ENCODE measurements at regions not wholly inside any gene's neighbourhood (a gene's known extent, or its start where the extent isn't known, plus 50 kb on each side); places are given as distances from the start of the nearest gene placed in this dataset.

DNA sequence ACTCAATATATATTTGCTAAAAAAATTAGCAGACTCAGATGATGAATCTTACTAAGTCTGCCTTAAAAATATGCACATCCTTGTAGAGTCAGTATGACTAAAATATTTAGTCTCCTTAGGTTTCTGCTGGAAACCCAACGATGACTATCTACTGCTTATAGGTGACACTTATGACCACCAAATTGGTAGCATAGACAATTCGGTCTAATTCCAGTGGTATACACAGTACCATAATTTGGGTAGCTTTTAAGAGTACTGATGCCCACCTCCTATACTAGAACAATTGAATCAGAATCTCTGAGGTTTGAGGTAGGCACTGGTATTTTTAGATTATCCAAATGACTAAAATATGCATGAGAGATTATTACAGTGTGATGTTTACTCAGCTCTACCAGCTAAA lies 740.8 kb upstream of the ZEB2 start:
- Histone ChIP-seq H3K4me1 (ENCODE audit: insufficient read depth, low read length) (no peaks in the 10 kb centered on the region), H3K27me3 (ENCODE audit: insufficient read depth, low read length) (no peaks in the 10 kb centered on the region), H3K79me1 (ENCODE audit: insufficient read depth, low read depth, low read length, poor library complexity, severe bottlenecking) (no peaks in the 10 kb centered on the region), H2BK12ac (ENCODE audit: insufficient read length, low read depth, low read length) (no peak overlapping the region), H3K18ac (ENCODE audit: insufficient read length, low read depth, low read length) (no peak overlapping the region), H3K23ac (ENCODE audit: insufficient read length, low read depth, low read length) (no peak overlapping the region), H4K5ac (ENCODE audit: insufficient read length, low read depth, low read length) (no peak overlapping the region), H2AK5ac (ENCODE audit: insufficient read length, low read length) (no peak overlapping the region), H3K9me3 (ENCODE audit: control insufficient read depth, low read depth, low read length) (no peaks in the 10 kb centered on the region), H3K4ac (ENCODE audit: low read depth, low read length) (no peak overlapping the region), H4K91ac (ENCODE audit: insufficient read length, low read depth, low read length) (no peak overlapping the region), H2BK5ac (ENCODE audit: insufficient read length, low read length) (no peak overlapping the region), H3K27ac (ENCODE audit: insufficient read length, low read depth, low read length) (no peak overlapping the region), H3K56ac (ENCODE audit: insufficient read length, low read depth, low read length) (no peak overlapping the region), H2BK20ac (ENCODE audit: low read depth, low read length, poor library complexity, severe bottlenecking) (no peak overlapping the region), H2AFZ (ENCODE audit: low read length) (no peak overlapping the region), H2BK15ac (ENCODE audit: low read depth, low read length) (no peak overlapping the region), H3K9ac (ENCODE audit: extremely low read depth, insufficient read length, low read length) (no peak overlapping the region), H2BK120ac (ENCODE audit: low read depth, low read length, poor library complexity, severe bottlenecking) (no peak overlapping the region), H3K4me2 (ENCODE audit: insufficient read depth, insufficient read length, low read length) (no peak overlapping the region), H3T11ph (ENCODE audit: low read length) (no peak overlapping the region), H3K14ac (ENCODE audit: insufficient read depth, low read length) (no peak overlapping the region), H3K23me2 (ENCODE audit: insufficient read length, low read depth, low read length, poor library complexity, severe bottlenecking) (no peaks in the 10 kb centered on the region), H4K20me1 (ENCODE audit: control insufficient read depth, insufficient read depth, insufficient read length) (no peaks in the 10 kb centered on the region), H4K8ac (replicated peaks; ENCODE audit: insufficient read length, low read depth, low read length) (no peak overlapping the region), H3K79me2 (ENCODE audit: insufficient read depth, low read length) (no peaks in the 10 kb centered on the region)
- WGBS (ENCODE audit: extremely low coverage, insufficient read length, low lambda C conversion rate): no CpG with 5 or more reads among the region's 2 CpGs
- no peak overlapping the region for H3K4me3 Mint-ChIP-seq
- no peaks in the 10 kb centered on the region for H3K9me3 Mint-ChIP-seq
- H3K27me3 Mint-ChIP-seq (ENCODE audit: low read depth): no peaks in the 10 kb centered on the region
- TF ChIP-seq, protein P1, sequence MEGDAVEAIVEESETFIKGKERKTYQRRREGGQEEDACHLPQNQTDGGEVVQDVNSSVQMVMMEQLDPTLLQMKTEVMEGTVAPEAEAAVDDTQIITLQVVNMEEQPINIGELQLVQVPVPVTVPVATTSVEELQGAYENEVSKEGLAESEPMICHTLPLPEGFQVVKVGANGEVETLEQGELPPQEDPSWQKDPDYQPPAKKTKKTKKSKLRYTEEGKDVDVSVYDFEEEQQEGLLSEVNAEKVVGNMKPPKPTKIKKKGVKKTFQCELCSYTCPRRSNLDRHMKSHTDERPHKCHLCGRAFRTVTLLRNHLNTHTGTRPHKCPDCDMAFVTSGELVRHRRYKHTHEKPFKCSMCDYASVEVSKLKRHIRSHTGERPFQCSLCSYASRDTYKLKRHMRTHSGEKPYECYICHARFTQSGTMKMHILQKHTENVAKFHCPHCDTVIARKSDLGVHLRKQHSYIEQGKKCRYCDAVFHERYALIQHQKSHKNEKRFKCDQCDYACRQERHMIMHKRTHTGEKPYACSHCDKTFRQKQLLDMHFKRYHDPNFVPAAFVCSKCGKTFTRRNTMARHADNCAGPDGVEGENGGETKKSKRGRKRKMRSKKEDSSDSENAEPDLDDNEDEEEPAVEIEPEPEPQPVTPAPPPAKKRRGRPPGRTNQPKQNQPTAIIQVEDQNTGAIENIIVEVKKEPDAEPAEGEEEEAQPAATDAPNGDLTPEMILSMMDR (conservative IDR thresholded peaks at IDR 0.05): no peak
- no peaks in the 10 kb centered on the region for H3K36me3 Mint-ChIP-seq (ENCODE audit: insufficient read depth in 1 of 3, low read depth in 3 of 3)
- H3K27ac Mint-ChIP-seq: no peak overlapping the region
- H3K4me1 Mint-ChIP-seq: no peaks in the 10 kb centered on the region
- no peak for DNase-seq
